Posterior cingulate gyrus (tissue), 11 donors: ENCODE measurements at regions not wholly inside any gene's neighbourhood (a gene's known extent, or its start where the extent isn't known, plus 50 kb on each side); places are given as distances from the start of the nearest gene placed in this dataset.

Experiments used
- DNase-seq, 10 donors: peaks; one replicate each; pipeline versions ENCODE4 v3.0.0 to v3.0.0-alpha.2; 2020 to 2021; ENCODE audit warnings: mixed read lengths in 3 of 10
- intact Hi-C: fragments of 100-400 bp; cut with DNase I; formaldehyde crosslinking; loops from one replicate; pipeline ENCODE4 v1.15.1; 2023

DNA sequence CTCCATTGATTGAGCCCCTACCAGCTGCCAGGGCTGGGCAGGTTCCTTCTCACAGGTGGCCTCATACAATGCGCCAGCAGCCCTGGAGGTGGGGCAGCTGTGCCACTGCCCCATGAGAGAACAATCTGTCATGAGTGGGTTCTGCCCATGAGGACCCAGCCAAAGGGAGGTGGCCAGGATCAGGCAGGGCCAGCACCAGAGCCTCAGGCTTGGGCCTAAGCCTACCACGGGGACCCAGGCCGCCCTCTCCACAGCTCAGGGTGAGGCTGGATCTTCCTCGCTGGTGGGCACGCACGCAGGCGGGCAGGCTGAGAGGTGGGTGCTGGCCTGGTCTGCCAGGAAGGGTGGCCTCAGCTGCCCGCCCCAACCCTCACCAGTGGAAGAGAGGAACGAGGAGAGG is 110.7 kb downstream of the KIF26A start:
- DNase-seq = peak in 2 of 10 donors; percentile 5 to 73
- intact Hi-C loops = no loop called here

DNA sequence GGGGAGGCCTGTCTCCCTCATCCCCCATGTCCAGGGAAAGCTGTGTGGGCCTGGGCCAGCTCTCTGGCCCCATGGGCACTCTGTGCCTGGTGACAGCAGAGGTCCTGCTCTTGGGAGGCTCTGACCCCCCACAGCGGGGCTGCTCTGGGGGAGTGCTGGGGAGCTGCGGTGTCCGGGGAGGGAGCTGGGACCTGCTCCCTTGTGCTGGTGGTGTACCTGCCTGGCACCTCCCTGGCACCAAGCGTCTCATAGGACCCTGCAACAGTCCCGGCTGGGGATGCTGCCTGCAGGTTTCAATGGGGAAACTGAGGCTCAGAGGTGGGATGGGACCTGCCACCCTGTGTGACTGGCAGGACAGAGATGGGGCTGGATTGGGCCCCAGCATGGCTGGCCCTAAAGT is 111.3 kb downstream of the KIF26A start:
- intact Hi-C loops = no loop called here
- DNase-seq = peak in 1 of 10 donors; percentile 1

DNA sequence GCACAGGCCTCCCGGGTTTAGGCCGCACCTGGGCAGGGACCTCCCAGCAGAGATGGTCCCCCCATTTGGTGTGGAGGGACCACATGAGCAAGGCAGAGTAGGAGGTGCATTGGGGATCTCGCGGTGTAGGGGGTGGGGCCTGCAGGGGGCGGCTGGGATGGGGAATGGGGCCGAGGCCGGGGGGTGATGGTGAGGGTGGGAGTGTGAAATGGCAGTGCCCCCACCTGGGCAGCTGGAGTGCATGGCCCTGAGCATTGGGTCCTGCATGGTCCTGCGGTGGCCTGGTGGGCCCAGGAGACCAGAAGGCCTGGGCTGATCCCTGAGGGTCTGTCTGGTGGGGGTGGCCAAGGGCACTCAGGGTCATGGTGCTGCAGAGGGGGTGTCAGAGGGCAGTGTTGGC is 111.8 kb downstream of the KIF26A start:
- intact Hi-C loops = no loop called here
- no peak for DNase-seq

DNA sequence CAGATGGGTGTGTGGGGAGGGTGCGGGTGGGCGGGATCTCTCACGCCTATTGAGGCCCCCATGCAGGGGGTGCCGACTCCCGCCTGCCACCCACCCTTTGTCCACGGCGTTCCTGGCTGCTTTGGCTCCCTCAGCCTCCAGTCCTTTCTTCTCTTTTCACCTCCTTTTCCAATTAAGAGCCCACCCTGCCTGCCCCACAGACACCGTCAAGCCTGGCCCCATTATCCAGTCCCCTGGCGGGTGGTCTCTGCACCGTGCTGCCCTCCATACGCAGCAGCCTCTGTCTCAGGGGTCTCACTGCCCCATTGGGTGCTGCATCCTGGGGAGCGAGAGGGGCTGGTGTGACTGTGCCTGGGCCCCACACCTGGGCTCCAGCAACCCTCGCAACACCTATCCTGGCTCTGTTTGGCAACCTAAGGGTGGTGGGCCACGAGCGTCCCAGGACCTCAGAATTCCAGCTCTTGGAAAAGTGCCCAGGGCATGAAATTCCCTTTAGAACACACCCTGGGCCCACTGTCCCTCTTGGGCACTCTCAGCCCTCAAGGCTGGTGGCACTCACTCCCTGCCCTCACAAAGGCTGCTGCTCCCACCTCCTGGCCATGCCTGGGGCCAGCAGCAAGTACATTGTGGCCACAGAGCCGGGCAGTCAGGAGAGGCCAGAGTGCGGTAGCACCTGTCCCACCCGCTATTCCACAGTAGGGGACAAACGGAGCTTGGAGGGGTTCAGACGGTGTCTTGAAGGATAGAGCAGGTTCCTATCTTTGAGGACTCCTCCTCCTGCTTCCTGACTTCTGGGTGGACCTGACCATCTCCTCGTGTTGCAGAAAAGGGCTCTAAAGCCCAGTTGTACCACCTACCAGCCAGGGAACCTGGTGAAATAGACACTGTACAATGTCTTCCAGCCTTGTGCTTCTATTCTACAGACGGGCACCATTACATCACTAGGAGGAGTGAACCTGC is 114.1 kb downstream of the KIF26A start:
- intact Hi-C loops = no loop called here
- DNase-seq = peak in 1 of 10 donors; percentile 61

DNA sequence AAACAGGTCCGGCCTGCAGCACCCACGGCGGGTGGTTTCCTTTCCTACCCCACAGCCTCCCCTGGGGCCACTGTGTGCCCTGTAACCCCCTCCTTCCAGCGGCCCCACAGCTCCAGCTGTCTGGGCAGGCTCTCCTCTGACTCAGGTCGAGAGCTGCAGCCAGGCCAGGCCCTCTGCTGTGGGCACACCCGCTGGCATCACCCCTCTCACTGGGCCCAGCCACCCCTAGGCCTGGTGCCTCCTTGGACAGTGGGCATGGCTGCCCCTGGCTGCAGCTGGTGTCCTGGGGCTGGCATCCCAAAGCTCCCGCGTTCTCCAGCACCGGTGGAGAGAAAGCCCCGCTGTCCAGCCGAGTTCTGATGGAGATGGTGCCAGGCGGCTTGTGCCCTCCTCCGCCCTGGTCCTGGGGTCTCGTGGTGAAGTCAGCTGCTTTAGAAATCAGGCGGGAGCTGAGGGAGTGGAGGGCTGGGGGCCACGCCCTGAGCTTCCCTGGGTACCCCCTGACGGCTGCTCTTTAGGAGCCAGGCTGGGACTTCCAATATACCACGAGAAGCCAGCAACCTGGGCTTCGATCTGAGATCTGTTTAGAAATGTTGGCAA is 114.9 kb downstream of the KIF26A start:
- intact Hi-C loops = no loop called here
- peak in 1 of 10 donors; percentile 8 for DNase-seq

DNA sequence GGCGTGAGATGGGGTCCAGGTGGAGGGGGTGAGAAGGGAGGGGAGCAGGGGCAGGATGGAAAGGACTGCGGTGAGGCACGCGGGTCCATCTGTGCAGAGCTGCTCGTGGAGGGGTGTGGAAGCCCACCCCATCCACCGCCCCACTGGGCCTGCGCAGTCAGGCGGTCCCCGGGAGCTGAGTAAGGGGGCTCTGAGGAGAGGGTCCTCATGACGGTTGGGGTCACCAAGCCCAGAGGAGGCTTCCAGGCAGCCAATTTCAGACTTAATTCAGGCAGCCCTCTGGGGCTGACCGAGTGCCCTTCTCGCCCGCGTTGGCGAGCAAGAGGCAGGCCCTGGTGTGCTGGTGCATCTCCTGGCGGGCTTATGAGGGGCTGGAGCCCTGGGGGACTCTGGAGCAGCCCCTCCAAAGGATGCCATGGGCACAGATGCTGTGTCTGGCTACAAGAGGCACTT is 115.5 kb downstream of the KIF26A start:
- intact Hi-C loops = no loop called here

DNA sequence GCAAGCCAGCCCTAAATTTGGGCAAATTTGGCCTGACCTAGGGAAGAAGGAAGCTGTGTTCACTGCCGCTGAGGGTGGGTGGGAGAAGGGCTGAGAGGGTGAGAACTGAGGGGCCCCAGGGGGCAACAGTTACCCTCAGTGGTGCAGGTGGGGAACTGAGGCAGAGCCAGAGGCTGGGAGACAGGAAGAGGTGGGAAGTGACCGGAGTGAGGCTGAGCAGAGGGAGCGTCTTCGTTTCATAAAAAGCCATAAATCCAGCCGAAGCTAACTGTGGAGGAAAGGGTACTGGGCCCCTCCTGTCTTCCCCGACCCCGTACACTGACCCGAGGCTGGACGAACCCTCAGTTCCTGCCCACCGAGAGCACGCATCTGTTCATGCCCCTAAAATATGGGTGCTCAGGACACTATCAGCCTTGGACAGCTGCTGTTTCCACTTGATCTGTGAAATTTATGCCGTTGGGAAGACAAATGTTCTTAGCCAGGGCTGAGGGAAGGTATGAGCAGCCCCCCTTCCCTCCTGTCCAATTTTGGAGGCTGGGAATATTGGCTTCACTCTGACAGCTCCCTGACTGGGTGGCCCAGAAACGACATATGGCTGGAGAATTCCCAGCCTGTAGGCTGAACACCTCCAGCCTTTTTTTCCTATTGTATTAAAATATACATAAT is 116.5 kb downstream of the KIF26A start:
- intact Hi-C loops = no loop called here
- DNase-seq = no peak

More for the DNA sequence above, 115.5 kb downstream of the KIF26A start:
- no peak for DNase-seq

DNA sequence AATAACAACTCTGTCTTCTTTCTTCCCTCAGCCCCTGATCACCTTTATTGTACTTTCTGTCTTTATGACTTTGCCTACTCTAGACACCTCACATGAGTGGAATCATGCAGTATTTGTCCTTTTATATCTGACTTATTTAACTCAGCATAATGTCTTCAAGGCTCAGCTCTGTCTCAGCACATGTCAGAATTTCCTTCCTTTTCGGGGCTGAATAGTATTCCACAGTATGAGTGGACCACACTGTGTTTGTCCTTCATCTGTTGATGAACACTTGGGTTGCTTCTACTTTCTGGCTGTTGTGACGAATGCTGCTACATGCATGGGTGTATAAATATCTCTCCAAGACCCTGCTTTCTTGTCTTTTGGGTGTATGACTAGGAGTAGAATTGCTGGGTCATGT is 117.6 kb downstream of the KIF26A start:
- intact Hi-C loops = no loop called here
- no peak for DNase-seq

DNA sequence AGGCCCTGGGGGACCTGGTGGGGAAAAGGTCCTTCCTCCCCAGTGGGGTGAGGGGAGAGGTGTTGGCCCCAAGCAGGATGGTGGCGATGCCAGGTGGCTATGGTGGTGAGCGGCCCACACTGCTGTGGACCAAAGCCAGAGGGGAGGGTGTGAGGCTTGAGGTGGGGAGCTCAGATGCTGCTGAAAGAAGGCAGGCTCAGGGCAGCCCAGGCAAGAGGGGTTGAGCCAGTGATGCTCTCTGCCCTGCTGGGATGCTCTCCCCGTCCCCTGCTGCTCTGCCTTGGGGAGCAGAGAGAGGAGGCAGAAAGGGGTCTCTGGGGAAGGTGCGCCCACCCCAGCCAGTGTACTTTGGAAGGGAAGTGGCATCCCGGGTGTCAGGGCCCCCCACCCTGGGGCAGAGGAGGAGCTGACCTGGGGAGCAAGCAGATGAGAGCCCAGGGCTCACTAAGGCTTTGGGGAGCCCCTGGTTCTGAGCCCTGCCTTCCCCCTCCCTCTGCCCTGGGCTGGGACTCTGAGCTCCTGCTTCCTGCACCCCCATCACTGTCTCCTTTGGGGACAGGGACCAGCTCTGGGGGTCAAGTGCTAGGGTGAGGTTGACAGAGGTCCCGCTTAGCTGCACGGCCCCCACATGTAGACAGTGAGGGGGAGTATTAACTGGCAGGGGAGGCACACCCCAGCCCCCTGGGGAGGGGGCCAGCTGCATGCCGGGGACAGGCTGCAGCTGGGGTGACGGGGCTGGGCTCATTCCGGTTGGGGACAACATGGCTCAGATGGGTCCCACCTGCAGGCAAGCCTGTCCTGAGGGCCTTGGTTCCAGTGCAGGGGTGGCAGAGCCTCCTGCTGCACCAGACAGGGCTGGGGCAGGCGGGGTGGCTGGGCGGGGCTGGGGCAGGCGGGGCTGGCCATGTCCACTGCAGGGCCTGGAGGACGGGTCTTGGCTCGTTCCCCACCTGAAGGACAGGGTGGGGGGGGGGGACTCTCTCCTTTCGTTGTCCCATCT is 124.4 kb downstream of the KIF26A start:
- peak in 4 of 10 donors; percentile 5 to 71 (median 34) for DNase-seq

DNA sequence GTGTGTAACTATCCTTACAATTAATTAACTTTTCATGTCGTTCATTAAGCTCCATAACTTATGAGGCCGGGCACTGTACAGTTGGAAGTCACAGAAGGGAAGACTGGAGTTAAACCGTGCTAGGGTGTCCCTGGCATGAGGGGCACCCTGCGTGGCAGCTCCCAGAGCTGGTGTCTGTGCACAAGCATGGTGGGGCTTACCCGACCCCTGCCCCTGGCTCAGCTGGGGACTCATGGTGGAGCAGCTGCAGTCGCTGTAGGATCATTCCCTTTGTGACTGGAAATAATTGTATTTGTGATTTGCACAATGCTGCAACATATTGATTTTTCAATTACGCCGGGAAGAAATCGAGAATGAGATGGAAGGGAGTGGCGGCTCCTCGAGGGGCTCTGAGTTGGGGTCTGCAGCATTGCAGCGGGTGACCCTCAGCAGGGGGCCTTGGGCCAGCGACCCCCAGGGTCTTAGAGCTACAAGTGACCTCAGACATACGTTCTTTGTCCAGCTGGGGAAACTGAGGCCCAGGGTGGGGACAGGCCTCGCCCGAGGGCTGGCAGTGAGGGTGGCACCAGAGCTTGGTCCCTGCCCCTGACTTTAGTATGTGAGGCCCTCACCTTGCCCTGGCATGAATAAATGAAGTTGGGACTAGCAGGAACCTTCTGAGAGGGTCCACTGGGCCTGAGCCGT is 125.4 kb downstream of the KIF26A start:
- intact Hi-C loops = no loop called here

More for the DNA sequence above, 124.4 kb downstream of the KIF26A start:
- intact Hi-C loops = no loop called here

DNA sequence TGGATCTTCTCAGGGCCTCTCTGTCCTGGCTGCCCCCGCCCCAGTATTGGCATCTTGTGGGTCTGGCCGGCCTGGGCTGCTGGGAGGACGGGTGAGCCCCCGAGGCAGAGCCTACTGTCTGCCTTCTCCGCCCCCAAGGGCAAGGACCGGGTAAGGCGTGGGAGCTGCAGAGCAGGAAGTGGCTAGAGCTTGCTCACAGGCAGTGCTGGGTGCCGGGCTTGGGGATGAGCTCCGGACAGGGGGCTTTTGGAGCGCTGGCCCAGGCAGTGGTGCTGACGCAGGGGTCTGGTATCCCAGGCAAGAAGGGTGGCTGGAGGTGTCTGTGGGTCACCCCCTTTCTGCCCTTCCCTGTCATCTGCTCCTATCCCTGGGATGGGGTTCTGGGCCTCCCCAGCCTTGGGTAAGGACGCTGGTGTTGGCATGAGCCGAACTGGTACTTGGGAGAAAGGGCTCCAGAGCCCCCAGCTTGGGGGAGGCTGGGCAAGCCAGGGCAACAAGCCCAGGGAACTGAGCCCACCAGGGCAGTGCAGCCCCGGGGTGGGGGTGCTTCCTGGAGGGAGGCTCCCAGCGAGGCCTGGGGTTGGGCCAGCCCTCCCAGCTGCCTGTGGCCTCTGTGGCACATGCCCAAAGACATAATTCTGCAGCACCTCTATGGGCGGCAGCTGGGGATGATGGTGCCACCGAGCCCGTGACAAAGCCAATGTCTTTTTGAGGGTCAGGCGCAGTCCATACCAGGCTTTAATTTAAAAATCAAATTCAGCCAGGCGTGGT is 126.3 kb downstream of the KIF26A start:
- intact Hi-C loops = no loop called here
- peak in 6 of 10 donors; percentile 3 to 78 (median 35) for DNase-seq

More for the DNA sequence above, 125.4 kb downstream of the KIF26A start:
- peak in 3 of 10 donors; percentile 1 to 74 (median 52) for DNase-seq

DNA sequence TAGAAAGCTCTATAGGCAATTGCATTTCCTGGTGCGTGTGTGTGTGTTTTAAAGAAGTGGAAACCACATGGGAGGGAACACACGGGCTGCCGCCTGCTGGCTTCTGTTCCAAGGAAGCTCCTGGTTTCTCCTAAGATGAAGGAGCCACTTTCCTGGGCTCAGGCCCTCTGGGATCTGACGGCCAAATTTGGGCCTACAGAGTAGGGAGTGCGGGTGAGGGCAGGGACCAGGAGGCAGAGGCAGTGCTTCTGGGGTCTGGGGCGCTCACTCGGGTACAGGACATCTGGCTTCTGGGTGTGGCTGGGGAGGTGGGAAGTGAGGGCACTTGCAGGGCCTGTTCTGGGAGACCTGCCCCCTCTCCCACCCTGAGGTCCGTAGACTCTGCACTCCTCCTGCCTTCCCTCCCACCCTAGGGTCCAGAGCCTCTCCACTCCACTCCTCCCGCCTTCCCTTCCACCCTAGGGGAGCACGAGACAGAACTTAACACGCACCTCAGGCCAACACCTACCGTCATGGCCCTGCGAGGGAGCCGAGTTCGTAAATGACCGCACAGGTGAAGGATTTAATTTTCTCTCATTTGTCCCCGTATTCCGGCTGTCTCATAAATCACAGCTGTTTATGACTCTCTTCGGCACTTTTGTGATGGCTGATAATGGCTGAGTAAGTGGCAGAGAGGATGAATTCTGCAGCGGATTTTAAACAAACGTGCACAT is 127.7 kb downstream of the KIF26A start:
- intact Hi-C loops = no loop called here
- peak in 3 of 10 donors; percentile 2 to 70 (median 4) for DNase-seq

DNA sequence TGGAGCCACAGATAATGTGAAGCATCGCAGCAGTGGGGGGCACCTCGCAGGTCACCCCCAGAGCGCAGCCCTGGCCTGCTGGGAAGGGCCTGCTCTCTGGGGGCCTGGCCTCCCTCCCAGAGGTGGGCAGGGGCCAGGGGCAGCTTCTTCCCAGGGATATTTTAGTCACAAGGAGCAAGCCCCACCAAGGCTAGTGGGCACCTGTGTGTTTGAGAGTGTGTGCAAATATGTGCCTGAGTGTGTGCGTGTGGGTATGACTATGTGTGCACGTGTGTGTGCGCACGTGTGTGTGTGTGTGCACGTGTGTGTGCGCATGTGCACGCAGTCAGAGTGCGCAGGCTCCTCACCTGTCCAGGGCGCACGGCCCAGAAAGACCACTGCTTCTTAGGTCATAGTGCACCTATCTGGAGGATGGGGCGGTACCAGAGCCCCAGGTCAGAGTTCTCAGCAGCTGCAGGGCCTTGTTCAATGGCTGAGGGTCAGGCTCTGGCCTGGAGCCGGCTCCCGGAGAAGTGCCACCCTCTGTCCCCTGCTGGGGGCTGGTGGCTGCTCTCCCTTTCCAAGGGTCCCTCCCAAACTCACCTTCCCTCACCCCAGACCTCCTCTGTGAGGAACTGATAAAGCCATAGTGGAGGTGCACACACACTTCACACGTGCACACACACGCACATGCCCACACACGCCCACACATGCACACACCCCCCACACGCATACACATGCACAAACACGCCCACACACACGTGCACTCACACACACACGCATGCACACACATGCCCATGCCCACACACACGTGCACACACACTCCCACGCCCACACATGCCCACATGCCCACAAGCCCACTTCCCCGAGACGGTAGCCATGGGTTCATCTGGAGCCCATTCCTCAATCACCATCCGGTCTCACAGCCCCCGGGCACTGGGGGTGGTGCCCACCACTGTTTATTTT is 128.5 kb downstream of the KIF26A start:
- peak in 4 of 10 donors; percentile 3 to 67 (median 30) for DNase-seq
- intact Hi-C loops = no loop called here

DNA sequence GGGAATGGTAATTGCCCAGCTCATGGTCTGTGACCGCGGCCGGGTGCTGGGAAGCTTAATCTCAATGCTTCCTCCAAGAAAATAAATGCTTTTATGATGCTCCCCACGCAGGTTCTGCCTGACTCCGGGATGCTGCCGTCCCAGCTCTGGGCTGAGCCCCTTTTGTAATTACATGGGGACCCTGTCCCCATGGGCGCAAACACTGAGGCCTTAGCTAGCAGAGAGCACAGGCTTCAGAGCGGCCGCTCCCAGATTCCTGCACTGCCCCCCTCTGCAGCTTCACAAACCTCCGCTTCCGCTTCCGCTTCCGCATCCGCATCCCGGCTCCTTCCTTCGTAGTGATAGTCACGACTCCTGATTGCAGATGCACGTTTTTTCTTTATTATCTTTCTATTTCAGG is 129.5 kb downstream of the KIF26A start:
- peak in 6 of 10 donors; percentile 3 to 73 (median 30) for DNase-seq
- intact Hi-C loops = no loop called here

DNA sequence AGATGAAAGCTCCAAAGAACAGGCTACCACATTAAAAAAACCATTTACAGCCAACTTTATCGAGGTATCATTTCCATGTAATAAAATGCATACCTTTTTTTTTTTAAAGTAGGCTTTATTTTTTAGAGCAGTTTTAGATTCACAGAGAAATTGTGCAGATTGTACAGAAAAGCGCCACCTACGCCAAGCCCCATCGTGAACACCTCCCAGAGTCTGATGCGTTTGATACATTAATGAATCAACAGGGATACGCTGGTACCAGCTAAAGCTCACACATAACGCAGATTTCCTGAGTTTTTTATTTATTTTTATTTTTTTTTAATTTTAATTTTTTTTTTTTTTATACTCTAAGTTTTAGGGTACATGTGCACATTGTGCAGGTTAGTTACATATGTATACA is 129.9 kb downstream of the KIF26A start:
- intact Hi-C loops = no loop called here
- DNase-seq = peak in 3 of 10 donors; percentile 2 to 62 (median 53)

DNA sequence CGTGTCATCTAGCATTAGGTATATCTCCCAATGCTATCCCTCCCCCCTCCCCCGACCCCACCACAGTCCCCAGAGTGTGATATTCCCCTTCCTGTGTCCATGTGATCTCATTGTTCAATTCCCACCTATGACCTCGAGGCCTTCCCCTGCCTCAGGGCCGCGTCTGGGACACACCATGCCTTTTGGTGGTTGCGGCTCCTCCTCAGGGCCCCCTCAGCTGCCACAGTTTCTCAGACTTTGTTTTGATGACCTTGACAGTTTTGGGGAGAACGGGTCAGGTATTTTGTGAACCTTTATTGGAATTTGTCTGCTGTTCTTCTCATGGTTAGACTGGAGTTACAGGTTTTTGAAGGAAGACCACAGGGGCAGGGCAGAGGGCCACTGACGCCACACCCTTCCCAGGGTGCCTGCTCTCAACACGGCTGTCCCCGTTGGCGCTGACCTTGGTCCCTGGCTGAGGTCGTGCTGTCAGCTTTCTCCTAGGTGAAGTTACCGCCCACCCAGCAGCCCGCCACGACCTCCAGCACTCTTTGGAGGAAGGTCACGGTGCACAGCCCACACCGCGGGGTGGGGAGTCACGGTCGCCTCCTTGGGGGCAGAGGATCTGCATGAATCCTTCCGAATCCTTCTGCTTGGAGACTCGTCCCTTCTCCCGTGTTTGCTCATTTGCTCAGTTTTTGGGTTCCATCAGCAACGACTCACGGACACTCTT is 130.5 kb downstream of the KIF26A start:
- intact Hi-C loops = no loop called here
- DNase-seq = peak in 7 of 10 donors; percentile 1 to 80 (median 8)
